ENCODE measurements at regions not wholly inside any gene's neighbourhood (a gene's known extent, or its start where the extent isn't known, plus 50 kb on each side); places are given as distances from the start of the nearest gene placed in this dataset.
"Not testable (repeated sequence)": the region's sequence is repeated elsewhere in the genome, so short reads cannot be mapped to it uniquely, and the experiment has no call there.

DNA sequence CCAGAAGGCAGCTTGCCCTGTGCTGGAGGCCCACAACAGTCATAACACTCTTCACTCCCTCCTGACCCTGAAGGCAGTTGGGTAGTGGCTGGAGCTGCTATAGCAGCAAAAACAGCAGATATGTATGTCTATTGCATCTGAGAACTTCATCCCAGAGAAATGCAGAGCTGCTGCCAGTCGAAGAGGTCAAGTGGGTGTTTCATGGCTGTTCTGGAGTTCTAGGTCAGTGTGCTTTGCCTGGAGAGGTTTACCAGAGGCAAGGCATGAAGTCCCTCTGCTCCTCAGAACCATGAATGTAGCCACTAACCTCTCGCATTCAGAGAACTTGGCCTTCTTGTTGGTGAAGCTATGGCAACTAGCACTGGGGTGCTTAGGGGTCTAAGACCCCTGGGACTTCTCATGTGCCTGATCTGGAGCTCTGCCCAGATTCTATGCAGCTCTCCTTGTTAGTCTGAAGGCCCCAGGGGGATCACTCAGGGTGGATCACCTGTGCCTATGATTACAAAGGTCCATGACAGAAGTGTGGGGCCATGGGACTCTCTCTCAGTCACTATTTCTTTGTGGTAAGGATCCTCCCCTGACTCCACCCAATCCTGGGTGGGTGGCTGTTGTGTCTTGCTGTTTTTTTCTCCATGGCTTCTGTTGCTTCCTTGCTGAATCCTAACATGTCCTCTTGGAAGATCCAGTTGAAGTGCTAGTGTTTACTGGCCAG lies 637.7 kb upstream of the TPTE start:
- TF ChIP-seq, protein P1, sequence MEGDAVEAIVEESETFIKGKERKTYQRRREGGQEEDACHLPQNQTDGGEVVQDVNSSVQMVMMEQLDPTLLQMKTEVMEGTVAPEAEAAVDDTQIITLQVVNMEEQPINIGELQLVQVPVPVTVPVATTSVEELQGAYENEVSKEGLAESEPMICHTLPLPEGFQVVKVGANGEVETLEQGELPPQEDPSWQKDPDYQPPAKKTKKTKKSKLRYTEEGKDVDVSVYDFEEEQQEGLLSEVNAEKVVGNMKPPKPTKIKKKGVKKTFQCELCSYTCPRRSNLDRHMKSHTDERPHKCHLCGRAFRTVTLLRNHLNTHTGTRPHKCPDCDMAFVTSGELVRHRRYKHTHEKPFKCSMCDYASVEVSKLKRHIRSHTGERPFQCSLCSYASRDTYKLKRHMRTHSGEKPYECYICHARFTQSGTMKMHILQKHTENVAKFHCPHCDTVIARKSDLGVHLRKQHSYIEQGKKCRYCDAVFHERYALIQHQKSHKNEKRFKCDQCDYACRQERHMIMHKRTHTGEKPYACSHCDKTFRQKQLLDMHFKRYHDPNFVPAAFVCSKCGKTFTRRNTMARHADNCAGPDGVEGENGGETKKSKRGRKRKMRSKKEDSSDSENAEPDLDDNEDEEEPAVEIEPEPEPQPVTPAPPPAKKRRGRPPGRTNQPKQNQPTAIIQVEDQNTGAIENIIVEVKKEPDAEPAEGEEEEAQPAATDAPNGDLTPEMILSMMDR (IDR thresholded peaks at IDR 0.05), result not testable (repeated sequence)
- TF ChIP-seq POLR2A (IDR thresholded peaks at IDR 0.05), result not testable (repeated sequence)
